ENCODE measurements at regions not wholly inside any gene's neighbourhood (a gene's known extent, or its start where the extent isn't known, plus 50 kb on each side); places are given as distances from the start of the nearest gene placed in this dataset.

DNA sequence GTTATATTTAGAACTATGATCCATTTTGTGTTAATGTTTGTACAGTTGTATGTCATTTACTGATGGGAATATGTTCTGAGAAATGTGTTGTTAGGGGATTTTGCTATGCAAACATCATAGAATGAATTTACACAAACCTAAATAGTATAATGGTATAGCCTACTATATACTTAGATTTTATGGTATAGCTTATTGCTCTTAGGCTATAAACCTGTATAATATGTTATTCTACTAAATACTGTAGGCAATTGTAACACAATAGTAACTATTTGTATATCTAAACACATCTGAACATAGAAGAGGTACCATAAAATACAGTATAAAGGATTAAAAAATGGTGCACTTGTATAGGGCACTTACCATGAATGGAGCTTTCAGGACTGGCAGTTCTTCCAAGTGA, 105.4 kb upstream of the GRIN2B start:
- TF ChIP-seq, protein P1, sequence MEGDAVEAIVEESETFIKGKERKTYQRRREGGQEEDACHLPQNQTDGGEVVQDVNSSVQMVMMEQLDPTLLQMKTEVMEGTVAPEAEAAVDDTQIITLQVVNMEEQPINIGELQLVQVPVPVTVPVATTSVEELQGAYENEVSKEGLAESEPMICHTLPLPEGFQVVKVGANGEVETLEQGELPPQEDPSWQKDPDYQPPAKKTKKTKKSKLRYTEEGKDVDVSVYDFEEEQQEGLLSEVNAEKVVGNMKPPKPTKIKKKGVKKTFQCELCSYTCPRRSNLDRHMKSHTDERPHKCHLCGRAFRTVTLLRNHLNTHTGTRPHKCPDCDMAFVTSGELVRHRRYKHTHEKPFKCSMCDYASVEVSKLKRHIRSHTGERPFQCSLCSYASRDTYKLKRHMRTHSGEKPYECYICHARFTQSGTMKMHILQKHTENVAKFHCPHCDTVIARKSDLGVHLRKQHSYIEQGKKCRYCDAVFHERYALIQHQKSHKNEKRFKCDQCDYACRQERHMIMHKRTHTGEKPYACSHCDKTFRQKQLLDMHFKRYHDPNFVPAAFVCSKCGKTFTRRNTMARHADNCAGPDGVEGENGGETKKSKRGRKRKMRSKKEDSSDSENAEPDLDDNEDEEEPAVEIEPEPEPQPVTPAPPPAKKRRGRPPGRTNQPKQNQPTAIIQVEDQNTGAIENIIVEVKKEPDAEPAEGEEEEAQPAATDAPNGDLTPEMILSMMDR (IDR thresholded peaks at IDR 0.05): no peak
- no peak for TF ChIP-seq POLR2A (IDR thresholded peaks at IDR 0.05)

Measured in Peyer's patch (tissue), 4 donors.